ENCODE measurements at regions not wholly inside any gene's neighbourhood (a gene's known extent, or its start where the extent isn't known, plus 50 kb on each side); places are given as distances from the start of the nearest gene placed in this dataset.

DNA sequence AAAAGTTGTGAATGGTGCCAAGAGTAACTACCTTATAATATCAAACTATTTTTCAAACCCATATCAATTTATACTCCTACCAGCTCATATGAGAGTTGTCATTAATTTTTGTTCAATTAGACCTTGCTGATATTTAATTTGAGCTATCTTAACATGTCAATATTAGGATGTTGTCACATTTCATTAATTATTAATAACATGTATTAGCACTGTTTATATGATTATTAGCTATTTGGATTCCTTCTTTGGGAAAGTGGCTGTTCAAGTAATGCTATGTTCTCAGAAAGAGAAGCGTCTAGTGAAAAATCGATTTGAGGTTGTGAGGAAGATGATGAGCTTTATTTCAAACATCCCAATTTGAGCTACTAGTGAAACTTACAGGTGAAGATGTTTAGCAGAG, 620.2 kb downstream of the KCNJ3 start (continued):
- TF ChIP-seq HDAC2 (IDR thresholded peaks at IDR 0.05; ENCODE audit: borderline replicate concordance in 1 of 2, low read depth in 2 of 2, low read length in 2 of 2) (no peak), MAFK (IDR thresholded peaks at IDR 0.05; ENCODE audit: low read depth, low read length) (no peak), CEBPB (IDR thresholded peaks at IDR 0.05; ENCODE audit: low read depth, low read length) (no peak), KDM4A (IDR thresholded peaks at IDR 0.05; ENCODE audit: low read depth, low read length, severe bottlenecking) (no peak), RNF2 (IDR thresholded peaks at IDR 0.05; ENCODE audit: borderline replicate concordance, low read depth, low read length, missing control alignments, poor library complexity, severe bottlenecking) (no peak)
- TF ChIP-seq, protein P1, sequence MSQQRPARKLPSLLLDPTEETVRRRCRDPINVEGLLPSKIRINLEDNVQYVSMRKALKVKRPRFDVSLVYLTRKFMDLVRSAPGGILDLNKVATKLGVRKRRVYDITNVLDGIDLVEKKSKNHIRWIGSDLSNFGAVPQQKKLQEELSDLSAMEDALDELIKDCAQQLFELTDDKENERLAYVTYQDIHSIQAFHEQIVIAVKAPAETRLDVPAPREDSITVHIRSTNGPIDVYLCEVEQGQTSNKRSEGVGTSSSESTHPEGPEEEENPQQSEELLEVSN (IDR thresholded peaks at IDR 0.05) = no peak
- TF ChIP-seq, protein P2, sequence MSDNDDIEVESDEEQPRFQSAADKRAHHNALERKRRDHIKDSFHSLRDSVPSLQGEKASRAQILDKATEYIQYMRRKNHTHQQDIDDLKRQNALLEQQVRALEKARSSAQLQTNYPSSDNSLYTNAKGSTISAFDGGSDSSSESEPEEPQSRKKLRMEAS (IDR thresholded peaks at IDR 0.05) = no peak

Measured in H1 (cell line).